ENCODE measurements at regions not wholly inside any gene's neighbourhood (a gene's known extent, or its start where the extent isn't known, plus 50 kb on each side); places are given as distances from the start of the nearest gene placed in this dataset.

- peaks cover 20% of the 10 kb centered on the region for H3K9me3 Mint-ChIP-seq
- no peaks in the 10 kb centered on the region for H3K36me3 Mint-ChIP-seq (ENCODE audit: insufficient read depth)
- ATAC-seq (no peak), DNase-seq (no peak)
- no peak overlapping the region for H3K4me3 Mint-ChIP-seq
- H3K27me3 Mint-ChIP-seq (ENCODE audit: low read depth): no peaks in the 10 kb centered on the region
- H3K4me1 Mint-ChIP-seq (ENCODE audit: low read depth): no peaks in the 10 kb centered on the region
Measured at GRCh38 chr10:36187380-36188079, 545.4 kb upstream of the FZD8 start.

- DNase-seq: no peak
- no peaks in the 10 kb centered on the region for H3K4me1 Mint-ChIP-seq (ENCODE audit: low read depth)
Measured at GRCh38 chr10:36185097-36185496, 543.0 kb upstream of the FZD8 start.

GRCh38 chr10:36183726-36184125, 541.6 kb upstream of the FZD8 start:
- Mint-ChIP-seq H3K9me3 (peaks cover 1% of the 10 kb centered on the region), H3K27me3 (ENCODE audit: low read depth) (no peaks in the 10 kb centered on the region), H3K36me3 (ENCODE audit: insufficient read depth) (no peaks in the 10 kb centered on the region), H3K4me3 (no peak overlapping the region), H3K4me1 (ENCODE audit: low read depth) (no peaks in the 10 kb centered on the region)
- DNase-seq: no peak
- no peak for ATAC-seq

More at GRCh38 chr10:36185097-36185496, 543.0 kb upstream of the FZD8 start:
- no peaks in the 10 kb centered on the region for H3K36me3 Mint-ChIP-seq (ENCODE audit: insufficient read depth)
- H3K4me3 Mint-ChIP-seq: no peak overlapping the region
- no peak for ATAC-seq
- H3K27me3 Mint-ChIP-seq (ENCODE audit: low read depth): no peaks in the 10 kb centered on the region
- peaks cover 6% of the 10 kb centered on the region for H3K9me3 Mint-ChIP-seq

- ATAC-seq: no peak
- Mint-ChIP-seq H3K4me1 (ENCODE audit: low read depth) (no peaks in the 10 kb centered on the region), H3K4me3 (no peak overlapping the region), H3K36me3 (ENCODE audit: insufficient read depth) (no peaks in the 10 kb centered on the region), H3K9me3 (peaks cover 3% of the 10 kb centered on the region), H3K27me3 (ENCODE audit: low read depth) (no peaks in the 10 kb centered on the region)
- no peak for DNase-seq
Measured at GRCh38 chr10:36183056-36183455, 541.0 kb upstream of the FZD8 start.

GRCh38 chr10:36182606-36183005, 540.5 kb upstream of the FZD8 start:
- Mint-ChIP-seq H3K4me1 (ENCODE audit: low read depth) (no peaks in the 10 kb centered on the region), H3K9me3 (peaks cover 3% of the 10 kb centered on the region), H3K36me3 (ENCODE audit: insufficient read depth) (no peaks in the 10 kb centered on the region), H3K4me3 (no peak overlapping the region), H3K27me3 (ENCODE audit: low read depth) (no peaks in the 10 kb centered on the region)
- no peak for ATAC-seq
- DNase-seq: no peak

GRCh38 chr10:36182179-36182566, 540.1 kb upstream of the FZD8 start:
- Mint-ChIP-seq H3K4me1 (ENCODE audit: low read depth) (no peaks in the 10 kb centered on the region), H3K4me3 (no peak overlapping the region), H3K9me3 (peaks cover 3% of the 10 kb centered on the region), H3K27me3 (ENCODE audit: low read depth) (no peaks in the 10 kb centered on the region), H3K36me3 (ENCODE audit: insufficient read depth) (no peaks in the 10 kb centered on the region)
- ATAC-seq: no peak
- no peak for DNase-seq

GRCh38 chr10:36181426-36182178, 539.5 kb upstream of the FZD8 start:
- Mint-ChIP-seq H3K27me3 (ENCODE audit: low read depth) (no peaks in the 10 kb centered on the region), H3K36me3 (ENCODE audit: insufficient read depth) (no peaks in the 10 kb centered on the region)
- no peak for ATAC-seq

GRCh38 chr10:36178616-36179015, 536.5 kb upstream of the FZD8 start:
- no peaks in the 10 kb centered on the region for H3K4me1 Mint-ChIP-seq (ENCODE audit: low read depth)
- H3K9me3 Mint-ChIP-seq: peaks cover 6% of the 10 kb centered on the region
- no peak for ATAC-seq
- no peaks in the 10 kb centered on the region for H3K36me3 Mint-ChIP-seq (ENCODE audit: insufficient read depth)
- DNase-seq: no peak
- H3K4me3 Mint-ChIP-seq: no peak overlapping the region
- H3K27me3 Mint-ChIP-seq (ENCODE audit: low read depth): no peaks in the 10 kb centered on the region

More at GRCh38 chr10:36181426-36182178, 539.5 kb upstream of the FZD8 start:
- Mint-ChIP-seq H3K4me3 (no peak overlapping the region), H3K9me3 (peaks cover 3% of the 10 kb centered on the region), H3K4me1 (ENCODE audit: low read depth) (no peaks in the 10 kb centered on the region)
- no peak for DNase-seq

GRCh38 chr10:36177071-36177470, 535.0 kb upstream of the FZD8 start:
- no peaks in the 10 kb centered on the region for H3K27me3 Mint-ChIP-seq (ENCODE audit: low read depth)

GRCh38 chr10:36175954-36176353, 533.9 kb upstream of the FZD8 start:
- DNase-seq: no peak
- H3K27me3 Mint-ChIP-seq (ENCODE audit: low read depth): no peaks in the 10 kb centered on the region
- no peak overlapping the region for H3K4me3 Mint-ChIP-seq
- H3K4me1 Mint-ChIP-seq (ENCODE audit: low read depth): no peaks in the 10 kb centered on the region
- peaks cover 6% of the 10 kb centered on the region for H3K9me3 Mint-ChIP-seq
- ATAC-seq: no peak
- no peaks in the 10 kb centered on the region for H3K36me3 Mint-ChIP-seq (ENCODE audit: insufficient read depth)

More at GRCh38 chr10:36177071-36177470, 535.0 kb upstream of the FZD8 start:
- DNase-seq (no peak), ATAC-seq (no peak)
- no peaks in the 10 kb centered on the region for H3K36me3 Mint-ChIP-seq (ENCODE audit: insufficient read depth)
- H3K9me3 Mint-ChIP-seq: peaks cover 6% of the 10 kb centered on the region
- H3K4me3 Mint-ChIP-seq: no peak overlapping the region
- H3K4me1 Mint-ChIP-seq (ENCODE audit: low read depth): no peaks in the 10 kb centered on the region

- Mint-ChIP-seq H3K36me3 (ENCODE audit: insufficient read depth) (no peaks in the 10 kb centered on the region), H3K9me3 (peaks cover 4% of the 10 kb centered on the region)
Measured at GRCh38 chr10:36173364-36173763, 531.3 kb upstream of the FZD8 start.

GRCh38 chr10:36171953-36172940, 530.2 kb upstream of the FZD8 start:
- Mint-ChIP-seq H3K9me3 (peaks cover 4% of the 10 kb centered on the region), H3K36me3 (ENCODE audit: insufficient read depth) (no peaks in the 10 kb centered on the region), H3K4me1 (ENCODE audit: low read depth) (no peaks in the 10 kb centered on the region), H3K27me3 (ENCODE audit: low read depth) (no peaks in the 10 kb centered on the region), H3K4me3 (no peak overlapping the region)
- ATAC-seq: no peak
- no peak for DNase-seq

More at GRCh38 chr10:36173364-36173763, 531.3 kb upstream of the FZD8 start:
- DNase-seq (no peak), ATAC-seq (no peak)
- no peak overlapping the region for H3K4me3 Mint-ChIP-seq
- H3K27me3 Mint-ChIP-seq (ENCODE audit: low read depth): no peaks in the 10 kb centered on the region
- H3K4me1 Mint-ChIP-seq (ENCODE audit: low read depth): no peaks in the 10 kb centered on the region

GRCh38 chr10:36171556-36171952, 529.5 kb upstream of the FZD8 start:
- no peak for ATAC-seq
- Mint-ChIP-seq H3K4me3 (no peak overlapping the region), H3K36me3 (ENCODE audit: insufficient read depth) (no peaks in the 10 kb centered on the region), H3K9me3 (peaks cover 4% of the 10 kb centered on the region), H3K27me3 (ENCODE audit: low read depth) (no peaks in the 10 kb centered on the region), H3K4me1 (ENCODE audit: low read depth) (no peaks in the 10 kb centered on the region)
- DNase-seq: no peak

GRCh38 chr10:36170943-36171501, 528.9 kb upstream of the FZD8 start:
- ATAC-seq: no peak
- H3K9me3 Mint-ChIP-seq: peaks cover 2% of the 10 kb centered on the region
- no peaks in the 10 kb centered on the region for H3K27me3 Mint-ChIP-seq (ENCODE audit: low read depth)
- DNase-seq: no peak
- H3K4me3 Mint-ChIP-seq: no peak overlapping the region
- H3K4me1 Mint-ChIP-seq (ENCODE audit: low read depth): no peaks in the 10 kb centered on the region
- no peaks in the 10 kb centered on the region for H3K36me3 Mint-ChIP-seq (ENCODE audit: insufficient read depth)
